Endothelial cell of umbilical vein (primary cell): ENCODE measurements at regions not wholly inside any gene's neighbourhood (a gene's known extent, or its start where the extent isn't known, plus 50 kb on each side); places are given as distances from the start of the nearest gene placed in this dataset.

ENCODE experiments used
- BruUV-seq: library from RNA; stranded (reverse); fragments of 400-500 nt; replicated peaks from 2 replicates; lab custom pipeline; 2021; lab: Mats Ljungman, UMichigan
- CTCF ChIA-PET: fragments of 300-600, 350-600 bp; sonication (Branson Sonifier 250); formaldehyde crosslinking; loops from one replicate; lab custom pipeline; 2021; ENCODE audit warnings: antibody characterized with exemption, inconsistent platforms; lab: Charles Lee
- POLR2A ChIA-PET: fragments of 300-600, 350-600 bp; sonication (Branson Sonifier 250); formaldehyde crosslinking; loops from one replicate; lab custom pipeline; 2021; ENCODE audit warnings: antibody characterized with exemption, inconsistent platforms; lab: Charles Lee
- DNase-seq: peaks from one replicate; pipeline ENCODE4 v3.0.0-alpha.2; 2011; ENCODE audit warnings: low read depth, low spot score
- FAIRE-seq: peaks from 2 replicates; lab custom pipeline; 2011; peaks lifted over from hg19 to GRCh38; lab: Jason Lieb, UNC
- H2AFZ ChIP-seq: 2 replicates; pipeline ENCODE4 v1.6.0; 2012; ENCODE audit warnings: low read depth, low read length, control low read depth, inconsistent platforms
- H3K27ac ChIP-seq: 2 replicates; pipeline ENCODE4 v1.5.1; 2011; ENCODE audit warnings: low read depth, mild to moderate bottlenecking, control low read depth, low read length, moderate library complexity; ENCODE audit not compliant: insufficient read depth
- H3K27me3 ChIP-seq, 2 experiments: 2 replicates each; pipeline versions ENCODE4 v1.6.0 to v1.6.1; 2011; ENCODE audit warnings: low read length in 2 of 2, mixed read lengths in 1 of 2; ENCODE audit not compliant: control insufficient read depth in 2 of 2, insufficient read depth in 2 of 2
- H3K36me3 ChIP-seq, 2 experiments: 2 replicates in 1 of 2; 3 replicates in 1 of 2; pipeline ENCODE4 v1.5.1; 2011; ENCODE audit warnings: low read length in 2 of 2, mild to moderate bottlenecking in 1 of 2, moderate library complexity in 1 of 2; ENCODE audit not compliant: control insufficient read depth in 2 of 2, insufficient read depth in 2 of 2; ENCODE audit errors: extremely low read depth in 1 of 2
- H3K4me1 ChIP-seq: 3 replicates; pipeline ENCODE4 v1.5.1; 2011; ENCODE audit warnings: mild to moderate bottlenecking, low read length; ENCODE audit not compliant: control insufficient read depth, insufficient read depth; ENCODE audit errors: extremely low read depth
- H3K4me2 ChIP-seq: 2 replicates; pipeline ENCODE4 v1.6.1; 2011; ENCODE audit warnings: low read length, control low read depth, mixed read lengths; ENCODE audit not compliant: insufficient read depth
- H3K4me3 ChIP-seq, 3 experiments: fragments of 200-600 bp in 1 of 3; sonication (generic), shearing (Covaris generic) in 1 of 3; replicated peaks in 1 of 3; 2 replicates each; pipeline ENCODE4 v1.5.1; 2011 to 2016; ENCODE audit warnings: control low read depth in 3 of 3, low read length in 3 of 3, mild to moderate bottlenecking in 2 of 3, inconsistent platforms in 1 of 3, low read depth in 1 of 3, moderate library complexity in 1 of 3; ENCODE audit not compliant: insufficient read depth in 1 of 3
- H3K79me2 ChIP-seq: 2 replicates; pipeline ENCODE4 v1.6.0; 2012; ENCODE audit warnings: low read length, inconsistent platforms; ENCODE audit not compliant: control insufficient read depth, insufficient read depth
- H3K9ac ChIP-seq: replicated peaks from 2 replicates; pipeline ENCODE3; 2011; ENCODE audit warnings: low read length, control low read depth; ENCODE audit not compliant: insufficient read depth; ENCODE audit errors: extremely low read depth
- H3K9me1 ChIP-seq: replicated peaks from 3 replicates; pipeline ENCODE4 v1.6.0; 2011; ENCODE audit warnings: mild to moderate bottlenecking, low read length; ENCODE audit not compliant: control insufficient read depth, insufficient read depth; ENCODE audit errors: extremely low read depth
- H3K9me3 ChIP-seq: replicated peaks from 2 replicates; pipeline ENCODE4 v1.5.1; 2012; ENCODE audit warnings: low read length, inconsistent platforms; ENCODE audit not compliant: control insufficient read depth, insufficient read depth
- H4K20me1 ChIP-seq: replicated peaks from 2 replicates; pipeline ENCODE3; 2011; ENCODE audit warnings: mild to moderate bottlenecking, low read length; ENCODE audit not compliant: control insufficient read depth, insufficient read depth; ENCODE audit errors: extremely low read depth
- CTCF ChIP-seq, 2 donors: IDR thresholded peaks; 1 replicate in 1 of 2; 2 replicates in 1 of 2; pipeline ENCODE4 v1.5.1; 2011; ENCODE audit warnings: low read length in 2 of 2, mild to moderate bottlenecking in 2 of 2, moderate library complexity in 2 of 2, control low read depth in 1 of 2, inconsistent platforms in 1 of 2, low read depth in 1 of 2; ENCODE audit not compliant: insufficient read depth in 1 of 2; ENCODE audit errors: extremely low read depth in 1 of 2
- EZH2 ChIP-seq: IDR thresholded peaks from 2 replicates; pipeline ENCODE4 v1.6.1; 2012; ENCODE audit warnings: borderline replicate concordance, low read depth, mild to moderate bottlenecking, moderate library complexity, low read length, inconsistent platforms; ENCODE audit not compliant: severe bottlenecking
- FOS ChIP-seq: IDR thresholded peaks from 2 replicates; pipeline ENCODE4 v1.6.1; 2011; ENCODE audit warnings: mild to moderate bottlenecking, low read length, moderate library complexity, borderline replicate concordance; ENCODE audit not compliant: insufficient read depth
- GATA2 ChIP-seq: IDR thresholded peaks from 2 replicates; pipeline ENCODE4 v1.7.0; 2011; ENCODE audit warnings: low read depth, mild to moderate bottlenecking, moderate library complexity, mixed read lengths, low read length; ENCODE audit not compliant: insufficient read length, insufficient read depth
- JUN ChIP-seq: IDR thresholded peaks from 2 replicates; pipeline ENCODE4 v1.6.1; 2011; ENCODE audit warnings: borderline replicate concordance, low read depth; ENCODE audit not compliant: insufficient read length, insufficient read depth
- MAX ChIP-seq: IDR thresholded peaks from 2 replicates; pipeline ENCODE4 v1.6.1; 2011; ENCODE audit not compliant: insufficient read depth, insufficient read length
- MYC ChIP-seq: IDR thresholded peaks from one replicate; pipeline ENCODE4 v1.6.1; 2011; ENCODE audit warnings: mild to moderate bottlenecking, low read depth, low read length
- POLR2A ChIP-seq: IDR thresholded peaks from 2 replicates; pipeline ENCODE4 v1.6.1; 2012; ENCODE audit warnings: low read depth, mild to moderate bottlenecking, control low read depth, low read length
- POLR2AphosphoS5 ChIP-seq: IDR thresholded peaks from 2 replicates; pipeline ENCODE4 v1.6.1; 2012; ENCODE audit warnings: low read depth, mild to moderate bottlenecking, control low read depth, low read length, moderate library complexity; ENCODE audit not compliant: insufficient read depth
- dilution Hi-C: fragments of 300-500 bp; cut with MboI; formaldehyde crosslinking; loops from one replicate; pipeline ENCODE4 v1.15.0; 2019; ENCODE audit warnings: low sequenced_read_pairs; ENCODE audit not compliant: extremely low pct_ligation_motif_present
- intact Hi-C: fragments of 100-400 bp; cut with micrococcal nuclease; formaldehyde crosslinking; loops from one replicate; pipeline ENCODE4 v1.10.0; 2022

GRCh38 chr5:119991625-119992024, 362.3 kb downstream of the FAM170A start:
- DNase-seq = no peak
- H3K9me1 ChIP-seq = no peaks in the 10 kb centered on the region
- ChIA-PET POLR2A (no interaction called here), CTCF (no interaction called here)
- H3K9me3 ChIP-seq = no peaks in the 10 kb centered on the region
- dilution Hi-C loops (no loop called here), intact Hi-C loops (no loop called here)
- H3K4me2 ChIP-seq = no peak overlapping the region
- no peak overlapping the region for H3K4me3 ChIP-seq
- FAIRE-seq = no peak
- H4K20me1 ChIP-seq = no peaks in the 10 kb centered on the region
- no peaks in the 10 kb centered on the region for H3K27me3 ChIP-seq
- no peak overlapping the region for H3K9ac ChIP-seq
- no TSS peak for BruUV-seq
- H2AFZ ChIP-seq = no peak overlapping the region
- TF ChIP-seq CTCF (IDR thresholded peaks at IDR 0.05; ENCODE audit: extremely low read depth in 1 of 2, insufficient read depth in 1 of 2, low read depth in 1 of 2, low read length in 2 of 2) (no peak), EZH2 (no peak)
- no peaks in the 10 kb centered on the region for H3K36me3 ChIP-seq
- no peaks in the 10 kb centered on the region for H3K4me1 ChIP-seq
- no peak overlapping the region for H3K27ac ChIP-seq
- H3K79me2 ChIP-seq = no peaks in the 10 kb centered on the region

GRCh38 chr5:119996128-119996527, 366.8 kb downstream of the FAM170A start:
- dilution Hi-C loops = no loop called here
- intact Hi-C loops = no loop called here
- H3K79me2 ChIP-seq = no peaks in the 10 kb centered on the region
- DNase-seq (no peak), FAIRE-seq (no peak)
- ChIA-PET POLR2A (no interaction called here), CTCF (no interaction called here)
- H2AFZ ChIP-seq = no peak overlapping the region
- no peak overlapping the region for H3K9ac ChIP-seq
- no peaks in the 10 kb centered on the region for H4K20me1 ChIP-seq
- TF ChIP-seq POLR2A (no peak), JUN (no peak), MAX (no peak), GATA2 (no peak), FOS (no peak), EZH2 (no peak), MYC (no peak), CTCF (IDR thresholded peaks at IDR 0.05; ENCODE audit: extremely low read depth in 1 of 2, insufficient read depth in 1 of 2, low read depth in 1 of 2, low read length in 2 of 2) (no peak), POLR2AphosphoS5 (no peak)
- no peak overlapping the region for H3K27ac ChIP-seq
- no peaks in the 10 kb centered on the region for H3K9me1 ChIP-seq
- no peaks in the 10 kb centered on the region for H3K36me3 ChIP-seq
- no peaks in the 10 kb centered on the region for H3K4me1 ChIP-seq
- H3K9me3 ChIP-seq = no peaks in the 10 kb centered on the region
- no peaks in the 10 kb centered on the region for H3K27me3 ChIP-seq
- BruUV-seq = no TSS peak
- H3K4me2 ChIP-seq = no peak overlapping the region
- no peak overlapping the region for H3K4me3 ChIP-seq
